ENCODE measurements at regions not wholly inside any gene's neighbourhood (a gene's known extent, or its start where the extent isn't known, plus 50 kb on each side); places are given as distances from the start of the nearest gene placed in this dataset.

GRCh38 chr6:25166955-25167748, 112.0 kb upstream of the CARMIL1 start:
- FAIRE-seq (no peak), DNase-seq (ENCODE audit: insufficient read length, low spot score) (no peak)
- no peak for TF ChIP-seq CTCF (IDR thresholded peaks at IDR 0.05; ENCODE audit: insufficient read depth, missing control alignments)

GRCh38 chr6:25167961-25168360, 111.2 kb upstream of the CARMIL1 start:
- TF ChIP-seq CTCF (IDR thresholded peaks at IDR 0.05; ENCODE audit: insufficient read depth, missing control alignments): no peak
- DNase-seq (ENCODE audit: insufficient read length, low spot score) (no peak), FAIRE-seq (no peak)

- TF ChIP-seq CTCF (IDR thresholded peaks at IDR 0.05; ENCODE audit: insufficient read depth, missing control alignments): no peak
- FAIRE-seq (no peak), DNase-seq (ENCODE audit: insufficient read length, low spot score) (no peak)
Observed at GRCh38 chr6:25168637-25169036, 110.5 kb upstream of the CARMIL1 start.

- DNase-seq (ENCODE audit: insufficient read length, low spot score) (no peak), FAIRE-seq (no peak)
- TF ChIP-seq CTCF (IDR thresholded peaks at IDR 0.05; ENCODE audit: insufficient read depth, missing control alignments): no peak
Observed at GRCh38 chr6:25169553-25169952, 109.6 kb upstream of the CARMIL1 start.

GRCh38 chr6:25169961-25170360, 109.2 kb upstream of the CARMIL1 start:
- TF ChIP-seq CTCF (IDR thresholded peaks at IDR 0.05; ENCODE audit: insufficient read depth, missing control alignments): no peak
- no peak for DNase-seq (ENCODE audit: insufficient read length, low spot score)
- no peak for FAIRE-seq

GRCh38 chr6:25170640-25171039, 108.5 kb upstream of the CARMIL1 start:
- TF ChIP-seq CTCF (IDR thresholded peaks at IDR 0.05; ENCODE audit: insufficient read depth, missing control alignments): no peak
- FAIRE-seq (no peak), DNase-seq (ENCODE audit: insufficient read length, low spot score) (no peak)

- no peak for DNase-seq (ENCODE audit: insufficient read length, low spot score)
- TF ChIP-seq CTCF (IDR thresholded peaks at IDR 0.05; ENCODE audit: insufficient read depth, missing control alignments): no peak
- FAIRE-seq: no peak
Observed at GRCh38 chr6:25171301-25171700, 107.9 kb upstream of the CARMIL1 start.
